DMS53 treated with DMSO at 0.1 percent for 48 hours (cell line): ENCODE measurements at regions not wholly inside any gene's neighbourhood (a gene's known extent, or its start where the extent isn't known, plus 50 kb on each side); places are given as distances from the start of the nearest gene placed in this dataset.
"Not testable (repeated sequence)": the region's sequence is repeated elsewhere in the genome, so short reads cannot be mapped to it uniquely, and the experiment has no call there.

Source experiments
- DNase-seq: peaks from one replicate; lab custom pipeline; 2025; ENCODE audit not compliant: unreplicated experiment; lab: John Stamatoyannopoulos, UW

DNA sequence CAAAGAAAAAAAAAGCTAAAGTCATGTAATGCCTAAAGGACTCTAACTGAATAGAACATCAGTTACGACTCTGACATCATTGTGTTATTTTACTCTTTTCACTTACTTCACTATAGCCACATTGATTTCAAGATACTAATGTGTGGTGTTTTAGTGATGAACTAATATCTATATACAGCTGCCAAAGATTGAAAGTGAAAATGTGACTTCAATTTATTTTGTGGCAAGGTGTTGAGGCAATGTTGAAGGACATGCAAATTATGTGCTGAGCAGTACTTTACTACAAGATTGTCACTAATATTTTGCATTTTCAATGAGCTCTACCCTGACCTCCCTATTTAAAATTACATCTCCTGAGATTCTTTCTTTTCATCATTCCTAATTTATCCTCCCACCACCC, 1911.9 kb upstream of the PCDH20 start:
- no peak for DNase-seq

DNA sequence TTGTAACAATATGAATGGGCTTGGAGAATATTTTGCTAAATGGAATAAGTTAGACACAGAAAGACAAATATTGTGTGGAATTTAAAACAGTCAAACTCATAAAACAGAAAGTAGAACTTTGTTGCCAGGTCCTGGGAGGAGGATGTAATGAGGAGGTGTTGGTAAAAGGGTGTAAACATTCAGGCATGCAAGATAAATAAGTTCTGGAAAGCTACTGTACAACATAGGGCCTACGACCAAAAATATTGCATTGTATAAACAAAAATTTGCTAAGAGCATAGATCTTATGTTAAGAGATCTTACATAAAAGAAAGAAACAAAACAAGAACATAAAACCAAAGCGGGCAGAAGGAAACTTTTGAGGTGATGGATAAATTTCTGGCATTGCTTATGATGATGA, 1907.8 kb upstream of the PCDH20 start:
- no peak for DNase-seq

DNA sequence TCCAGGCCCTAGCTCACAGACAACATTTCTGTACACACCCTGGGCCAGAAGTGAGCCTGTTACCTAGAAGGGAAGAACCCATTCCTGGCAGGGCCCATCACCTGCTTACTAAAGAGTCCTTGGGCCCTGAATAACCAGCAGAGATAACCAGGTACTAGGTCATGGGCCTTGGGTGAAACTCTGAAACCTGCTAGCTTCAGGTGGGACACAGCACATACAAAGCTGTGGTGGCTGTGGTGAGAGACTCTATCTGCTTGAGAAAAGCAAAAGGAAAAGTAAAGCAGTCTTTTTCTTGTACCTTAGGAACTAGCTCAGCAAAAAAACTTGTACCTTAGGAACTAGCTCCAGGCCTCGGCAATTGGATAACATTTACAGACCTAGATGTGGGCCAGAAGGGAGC, 1895.9 kb upstream of the PCDH20 start:
- DNase-seq = no peak

DNA sequence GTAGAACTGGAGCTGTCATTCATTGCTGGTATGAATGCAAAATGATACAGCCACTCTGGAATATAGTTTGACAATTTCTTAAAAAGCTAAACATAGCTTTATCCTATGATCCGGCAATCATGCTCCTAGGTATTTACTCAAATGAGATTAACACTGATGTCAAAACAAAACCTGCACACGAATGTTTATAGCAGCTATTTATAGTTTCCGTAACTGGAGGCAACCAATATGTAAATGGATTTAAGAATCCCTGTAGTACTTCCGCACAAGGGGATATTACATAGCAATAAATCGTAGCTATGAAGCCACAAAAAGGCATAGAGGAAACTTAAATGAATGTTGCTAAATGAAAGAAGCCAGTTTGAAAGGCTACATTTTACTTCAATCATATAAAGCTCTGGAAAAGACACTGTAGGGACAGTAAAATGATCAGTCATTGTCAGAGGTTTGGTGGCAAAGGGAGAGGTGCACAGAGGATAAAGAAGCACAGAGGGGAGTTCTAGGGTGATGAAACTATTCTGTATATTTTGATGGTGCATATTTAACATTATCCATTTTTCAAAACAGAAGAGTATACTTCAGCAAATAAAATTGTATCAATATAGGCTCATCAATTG, 1893.0 kb upstream of the PCDH20 start:
- no peak for DNase-seq

DNA sequence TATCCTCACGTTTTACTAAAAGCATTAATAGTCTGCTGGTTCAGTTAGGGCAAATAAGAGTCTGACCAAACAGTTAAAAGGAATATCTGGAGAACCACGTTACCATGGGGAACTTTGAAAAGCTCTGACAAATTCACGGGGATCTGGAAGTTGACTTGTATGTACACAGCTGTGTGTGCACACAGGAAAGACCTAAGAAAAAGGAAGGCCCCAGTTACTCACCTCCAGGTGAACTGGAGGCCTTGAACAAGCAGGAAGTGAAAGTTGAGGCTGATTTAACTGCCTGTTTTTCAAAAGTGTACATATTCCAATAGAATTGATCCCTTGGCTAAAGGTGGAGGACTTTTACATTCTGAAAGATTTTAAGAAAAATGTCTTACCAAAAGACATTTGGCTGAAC, 1891.6 kb upstream of the PCDH20 start:
- DNase-seq = peak; percentile 31

DNA sequence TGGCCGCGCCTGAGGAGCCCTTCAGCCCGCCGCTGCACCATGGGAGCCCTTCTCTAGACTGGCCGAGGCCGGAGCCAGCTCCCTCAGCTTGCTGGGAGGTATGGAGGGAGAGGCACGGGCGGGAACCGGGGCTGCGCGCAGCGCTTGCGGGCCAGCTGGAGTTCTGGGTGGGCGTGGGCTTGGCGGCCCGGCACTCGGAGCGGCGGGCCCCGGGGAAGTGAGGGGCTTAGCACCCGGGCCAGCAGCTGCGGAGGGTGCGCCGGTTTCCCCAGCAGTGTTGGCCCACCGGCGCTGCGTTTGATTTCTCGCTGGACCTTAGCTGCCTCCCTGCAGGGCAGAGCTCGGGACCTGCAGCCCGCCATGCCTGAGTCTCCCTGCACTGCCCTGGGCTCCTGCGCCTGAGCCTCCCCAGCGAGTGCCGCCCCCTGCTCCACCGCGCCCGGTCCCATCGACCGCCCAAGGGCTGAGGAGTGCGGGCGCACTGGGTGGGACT, 1890.0 kb upstream of the PCDH20 start:
- DNase-seq = peak; percentile 22

DNA sequence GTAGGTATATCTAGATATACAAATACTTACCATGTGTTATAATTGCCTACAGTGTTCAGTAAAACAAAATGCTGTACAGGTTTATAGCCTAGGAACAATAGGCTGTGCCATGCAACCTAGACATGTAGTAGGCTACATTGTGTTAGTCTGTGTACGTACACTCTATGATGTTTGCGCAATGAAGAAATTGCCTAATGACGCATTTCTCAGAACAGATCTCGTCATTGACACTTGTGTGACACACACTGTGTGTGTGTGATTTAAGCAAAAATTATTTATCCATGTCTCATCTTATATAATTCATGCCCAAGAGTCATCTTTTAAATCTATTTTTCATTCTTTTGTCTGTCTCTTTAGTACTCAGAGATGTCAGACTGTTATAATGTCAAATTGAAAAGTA, 1888.8 kb upstream of the PCDH20 start:
- DNase-seq = peak; percentile 15

DNA sequence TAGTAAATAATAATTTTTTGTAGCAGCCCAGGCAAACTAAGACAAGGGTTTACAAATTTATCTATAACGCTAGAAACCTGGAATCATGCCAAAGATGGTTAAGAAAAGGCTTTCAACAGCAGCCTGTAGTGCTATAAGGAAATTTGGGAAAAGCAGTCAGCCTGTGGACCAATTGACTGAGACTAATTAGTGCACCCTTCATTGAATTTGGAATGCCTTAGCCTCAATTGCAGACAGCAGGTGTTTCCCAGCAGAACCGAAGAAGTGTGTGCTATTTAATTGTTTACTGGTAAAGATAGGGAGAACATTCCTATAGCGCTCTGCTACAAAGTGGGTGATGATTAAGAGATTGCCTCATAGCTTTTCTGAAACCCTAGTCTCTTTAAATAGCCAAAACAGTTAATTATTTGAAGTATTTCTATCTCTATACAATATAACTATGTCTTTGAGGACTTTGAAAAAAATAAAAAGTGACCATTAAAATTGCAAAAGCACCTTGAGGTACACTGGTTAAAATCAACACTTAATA, 1884.3 kb upstream of the PCDH20 start:
- DNase-seq = no peak

DNA sequence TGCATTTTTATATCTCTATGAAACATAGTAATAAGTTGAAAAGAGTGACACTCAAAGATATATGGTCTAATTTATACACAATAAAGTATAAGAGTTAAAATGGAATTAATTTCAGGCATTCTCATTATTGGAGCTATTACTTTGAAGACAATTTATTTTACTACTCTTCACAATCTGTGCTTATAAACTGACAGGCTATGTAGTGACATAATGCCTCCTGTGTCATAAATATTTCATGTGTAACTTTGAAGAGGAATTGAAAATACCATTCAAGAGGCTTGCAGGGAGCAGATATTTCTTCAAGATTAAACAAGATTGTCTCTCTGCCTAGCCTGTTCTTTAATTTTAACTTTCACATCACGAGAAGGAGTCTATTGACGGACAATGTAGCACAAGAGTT, 1881.5 kb upstream of the PCDH20 start:
- DNase-seq = no peak

DNA sequence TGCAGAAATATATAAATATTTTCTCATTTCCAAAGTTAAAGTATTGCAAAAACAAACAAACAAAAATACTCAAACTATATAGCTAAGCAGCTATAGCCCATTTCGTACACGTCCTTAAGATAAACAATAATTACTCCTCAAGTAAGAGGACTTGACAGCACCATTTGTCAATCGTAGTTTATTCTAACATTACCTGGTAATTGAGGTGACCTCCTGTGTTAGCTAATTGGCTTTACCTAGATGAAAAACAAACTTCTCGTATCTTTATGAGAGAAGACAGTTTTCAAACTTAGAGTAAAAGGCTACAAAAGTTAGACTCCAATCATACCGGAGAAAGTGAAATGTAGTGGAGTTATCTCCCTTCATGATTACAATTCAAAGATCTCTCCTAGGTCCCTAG, 1876.1 kb upstream of the PCDH20 start:
- DNase-seq = no peak

DNA sequence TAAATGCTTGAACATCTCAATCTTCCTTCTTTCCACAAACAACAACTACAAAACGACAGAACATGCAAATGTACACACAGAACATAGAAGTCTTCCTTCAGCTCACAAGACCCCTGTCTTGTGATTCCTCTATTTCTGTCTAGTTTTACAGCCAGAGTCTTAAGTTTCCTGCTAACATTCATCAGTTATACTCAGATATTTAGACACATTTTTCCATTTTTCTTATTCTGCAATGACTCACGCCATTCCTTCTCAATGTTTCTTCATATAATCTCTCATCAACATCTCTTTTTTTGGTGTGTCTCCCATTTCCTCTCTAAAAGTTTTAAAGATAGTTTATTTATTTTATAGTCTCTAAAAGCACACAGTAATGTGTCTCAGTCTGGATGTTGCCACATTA, 1872.9 kb upstream of the PCDH20 start:
- no peak for DNase-seq

DNA sequence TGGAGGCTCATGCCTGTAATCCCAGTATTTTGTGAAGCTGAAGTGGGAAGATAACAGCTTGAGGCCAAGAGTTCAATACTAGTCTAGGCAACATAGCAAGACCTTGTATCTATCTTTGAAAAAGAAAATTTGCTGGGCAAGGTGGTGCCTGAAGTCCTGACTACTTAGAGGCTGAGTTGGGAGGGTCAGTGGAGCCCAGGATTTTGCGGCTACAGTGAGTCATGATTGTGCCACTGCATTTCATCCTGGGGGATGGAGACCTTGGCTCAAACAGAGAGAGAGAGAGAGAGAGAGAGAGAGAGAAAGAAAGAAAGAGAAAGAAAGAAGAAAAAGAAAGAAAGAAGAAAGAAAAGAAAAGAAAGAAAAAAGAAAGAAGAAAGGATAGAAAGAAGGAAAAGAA, 1872.3 kb upstream of the PCDH20 start:
- no peak for DNase-seq

DNA sequence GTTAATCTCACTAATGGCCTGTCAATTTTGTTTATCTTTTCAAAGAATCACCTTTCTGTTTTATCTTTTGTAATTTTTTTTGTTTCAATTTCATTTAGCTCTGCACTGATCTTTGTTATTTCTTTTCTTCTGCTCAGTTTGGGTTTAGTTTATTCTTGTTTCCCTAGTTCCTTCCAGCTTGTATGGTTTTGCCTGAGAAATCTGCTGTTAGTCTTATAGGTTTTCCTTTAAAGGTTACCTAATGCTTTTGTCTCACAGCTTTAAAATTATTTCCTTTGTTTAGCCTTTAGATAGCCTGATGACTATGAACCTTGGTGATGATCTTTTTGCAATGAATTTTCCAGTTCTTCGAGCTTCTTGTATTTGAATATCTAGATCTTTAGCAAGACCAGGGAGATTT, 1869.8 kb upstream of the PCDH20 start:
- DNase-seq = no peak

DNA sequence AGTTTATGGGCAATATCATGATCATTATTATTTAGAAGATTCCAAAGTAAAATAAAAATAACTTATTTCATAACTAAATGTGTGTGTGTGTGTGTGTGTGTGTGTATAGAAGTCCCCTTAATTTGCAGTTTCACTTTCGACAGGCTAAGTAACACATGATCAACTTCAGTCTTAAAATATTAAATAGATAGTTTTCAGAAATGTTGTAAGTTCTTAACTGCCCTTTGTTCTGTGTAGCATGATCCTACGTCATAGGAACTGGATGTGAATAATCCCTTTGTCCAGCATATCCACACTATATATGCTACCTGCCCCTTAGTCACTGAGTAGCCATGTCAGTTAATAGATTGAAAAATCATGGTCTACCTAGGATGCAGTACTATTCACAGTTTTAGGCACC, 1863.5 kb upstream of the PCDH20 start:
- no peak for DNase-seq

DNA sequence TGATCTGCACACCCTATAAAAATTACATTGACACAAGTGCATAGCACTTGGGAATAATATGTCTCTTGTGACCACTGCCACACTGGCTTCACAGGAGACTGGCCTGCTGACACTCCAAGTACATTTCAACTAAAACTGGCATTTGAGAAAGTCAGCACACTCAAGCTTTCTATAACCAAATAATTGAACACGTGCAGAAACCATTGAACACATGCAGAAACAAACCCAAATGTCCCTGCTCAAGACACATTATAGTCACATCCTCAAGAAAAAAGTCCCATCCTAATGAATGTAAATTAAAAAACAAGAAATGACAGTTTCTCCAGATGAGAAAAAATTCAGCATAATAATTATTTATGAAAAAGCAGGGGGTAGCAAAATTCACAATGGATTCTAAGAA, 1859.1 kb upstream of the PCDH20 start:
- DNase-seq = no peak

DNA sequence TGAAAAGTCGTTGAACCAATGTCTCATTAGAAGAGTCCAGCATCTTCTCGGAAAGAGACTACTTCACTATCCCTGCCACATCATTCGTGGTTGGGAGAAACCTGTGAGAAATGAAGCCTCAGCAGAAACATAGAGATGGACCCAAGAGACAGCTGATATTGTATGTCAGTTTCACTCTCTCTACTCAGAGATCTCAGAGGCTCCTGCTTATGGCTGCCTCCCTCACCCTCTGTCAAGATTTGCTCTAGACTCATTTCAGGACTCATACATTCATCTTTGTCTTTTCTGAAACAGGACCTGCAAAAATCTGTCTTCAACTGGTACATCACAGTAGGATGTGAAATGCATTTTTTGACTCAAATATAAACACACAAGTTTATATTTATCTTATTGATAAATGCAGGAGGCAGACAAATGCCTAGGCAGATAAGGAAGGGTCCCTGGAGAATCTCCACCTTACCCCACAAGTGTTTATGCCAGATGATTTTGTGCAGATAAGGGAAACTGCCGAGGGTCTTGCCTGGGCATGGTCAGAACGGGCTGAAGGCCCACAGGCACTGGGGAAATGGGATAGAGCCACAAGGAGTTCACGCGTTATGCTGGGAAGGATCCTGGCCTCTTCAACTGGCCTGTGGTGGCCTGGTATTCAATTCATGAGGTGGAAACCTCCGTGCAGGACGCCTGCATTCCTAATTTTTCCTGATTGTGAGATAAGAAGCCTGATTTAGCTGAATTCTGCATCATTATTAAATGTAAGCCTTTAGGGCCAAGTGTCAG, 1834.0 kb upstream of the PCDH20 start:
- DNase-seq = no peak

DNA sequence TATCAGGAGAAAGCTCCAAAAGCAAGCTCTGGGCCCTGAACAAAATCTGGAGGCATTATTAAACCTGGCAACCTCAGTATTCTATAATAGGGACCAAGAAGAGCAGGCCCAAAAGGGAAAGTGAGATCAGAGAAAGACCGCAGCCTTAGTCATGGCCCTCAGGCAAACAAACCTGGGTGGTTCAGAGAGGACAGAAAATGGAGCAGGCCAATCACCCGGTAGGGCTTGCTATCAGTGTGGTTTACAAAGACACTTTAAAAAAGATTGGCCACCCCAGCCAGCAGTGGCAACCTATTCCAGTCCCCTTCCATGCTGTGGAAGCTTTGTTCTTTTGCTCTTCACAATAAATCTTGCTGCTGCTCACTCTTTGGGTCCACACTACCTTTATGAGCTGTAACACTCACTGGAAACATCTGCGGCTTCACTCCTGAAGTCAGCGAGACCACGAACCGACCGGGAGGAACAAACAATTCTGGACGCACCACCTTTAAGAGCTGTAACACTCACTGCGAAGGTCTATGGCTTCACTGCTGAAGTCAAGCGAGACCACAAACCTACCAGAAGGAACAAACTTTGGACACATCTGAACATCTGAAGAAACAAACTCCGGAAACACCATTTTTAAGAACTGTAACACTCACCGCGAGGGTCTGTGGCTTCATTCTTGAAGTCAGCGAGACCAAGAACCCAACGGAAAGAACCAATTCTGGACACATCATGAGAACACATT, 1821.2 kb upstream of the PCDH20 start:
- DNase-seq = not testable (repeated sequence)

DNA sequence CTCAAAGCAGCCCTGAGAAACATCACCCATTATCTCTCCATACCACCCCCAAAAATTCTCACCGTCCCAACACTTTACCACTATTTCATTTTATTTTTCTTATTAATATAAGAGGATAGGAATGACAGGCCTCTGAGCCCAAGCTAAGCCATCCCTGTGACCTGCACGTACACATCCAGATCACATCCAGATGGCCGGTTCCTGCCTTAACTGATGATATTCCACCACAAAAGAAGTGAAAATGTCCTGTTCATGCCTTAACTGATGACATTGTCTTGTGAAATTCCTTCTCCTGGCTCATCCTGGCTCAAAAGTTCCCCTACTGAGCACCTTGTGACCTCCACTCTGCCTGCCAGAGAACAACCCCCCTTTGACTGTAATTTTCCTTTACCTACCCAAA, 1802.9 kb upstream of the PCDH20 start:
- DNase-seq = not testable (repeated sequence)

DNA sequence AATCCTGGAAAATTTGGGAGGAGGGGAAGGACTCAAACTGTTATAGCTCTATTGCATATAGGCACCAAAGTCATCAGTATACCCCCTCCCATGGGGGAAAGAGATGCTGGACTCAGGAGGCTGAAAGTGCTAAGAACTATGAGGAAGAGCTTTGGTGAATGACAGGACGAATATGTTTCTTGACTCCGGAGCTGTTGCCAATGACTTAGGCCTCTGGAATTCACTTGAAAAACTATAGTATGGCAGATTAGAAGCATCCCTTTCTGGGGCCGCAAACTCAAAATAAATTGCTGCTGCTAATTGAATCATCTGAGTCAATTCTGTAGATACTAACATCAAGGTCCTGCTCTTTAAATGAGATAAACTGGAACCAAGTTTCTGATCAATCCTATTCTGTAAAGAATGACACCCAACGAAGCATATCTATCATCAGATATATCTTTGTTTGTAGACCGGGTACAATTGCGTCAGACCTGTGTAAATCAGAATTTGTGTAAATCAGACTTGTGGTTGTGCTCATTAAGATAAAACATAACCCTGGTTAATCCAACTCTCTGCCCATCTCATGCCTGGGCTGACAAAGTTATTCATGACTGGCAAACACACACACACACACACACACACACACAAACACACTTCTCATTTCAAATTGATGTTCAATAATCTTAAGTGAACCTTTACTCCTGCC, 1793.8 kb upstream of the PCDH20 start:
- DNase-seq = no peak

DNA sequence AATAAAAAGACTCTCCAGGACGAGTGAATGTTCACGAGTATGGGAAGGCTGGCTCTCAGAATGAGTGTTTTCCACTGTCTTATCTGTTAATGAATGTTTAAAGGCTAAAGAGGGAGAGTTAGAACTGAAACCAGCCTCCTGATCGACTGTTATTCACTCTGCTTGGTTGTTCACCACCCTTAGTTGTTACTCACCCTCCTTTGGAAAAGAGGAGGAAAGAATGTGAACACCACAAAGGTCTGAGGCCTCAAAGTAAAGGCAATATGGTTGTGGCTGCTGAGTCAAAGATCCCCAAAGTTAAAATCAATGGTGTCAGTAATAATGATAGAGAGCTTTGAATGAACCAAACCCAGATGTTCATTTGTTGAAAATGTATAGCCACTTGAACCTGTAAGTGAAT, 1793.2 kb upstream of the PCDH20 start:
- DNase-seq = no peak

DNA sequence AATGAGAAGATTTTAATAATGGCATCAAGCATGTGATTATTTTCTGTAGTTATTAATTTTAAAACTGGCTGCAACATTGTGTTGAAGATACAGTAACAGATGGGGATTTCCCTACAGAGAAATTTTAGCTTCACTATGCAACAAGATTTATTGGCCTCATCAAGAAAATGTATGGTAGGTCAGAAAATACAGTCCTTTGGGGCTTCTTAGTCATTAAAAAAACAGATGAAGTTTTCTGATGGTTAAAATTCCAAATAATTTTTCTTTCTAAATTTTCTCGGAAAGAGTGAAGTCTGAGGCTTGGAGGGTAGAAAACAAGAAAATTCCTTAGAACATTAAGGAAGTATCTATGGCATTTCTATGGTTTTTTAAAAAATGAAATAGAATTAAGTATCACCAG, 1790.8 kb upstream of the PCDH20 start:
- DNase-seq = no peak
